B cell (primary cell): ENCODE measurements at regions not wholly inside any gene's neighbourhood (a gene's known extent, or its start where the extent isn't known, plus 50 kb on each side); places are given as distances from the start of the nearest gene placed in this dataset.
A peak's percentile ranks its signal among the peaks of the same experiment; 100 is the strongest.

Experiments
- ATAC-seq: fragments of 200-7000 bp; cut with Tn5 transposase; one replicate; pipeline ENCODE4 v1.10.0; 2021; ENCODE audit warnings: low read depth, mild to moderate bottlenecking, moderate number of reproducible peaks, moderate library complexity
- CTCF ChIA-PET: fragments of 350-600 bp; sonication (Branson Sonifier 250); formaldehyde crosslinking; loops from one replicate; lab custom pipeline; 2021; ENCODE audit warnings: antibody characterized with exemption, inconsistent platforms; lab: Charles Lee
- POLR2A ChIA-PET: fragments of 350-600 bp; sonication (Branson Sonifier 250); formaldehyde crosslinking; loops from one replicate; lab custom pipeline; 2021; ENCODE audit warnings: antibody characterized with exemption; lab: Charles Lee
- DNase-seq: peaks from one replicate; pipeline ENCODE4 v3.0.0; 2013
- H2AFZ ChIP-seq: 2 replicates; pipeline ENCODE4 v1.6.1; 2012; ENCODE audit warnings: mild to moderate bottlenecking, low read depth, low read length; ENCODE audit not compliant: insufficient read depth, poor library complexity, severe bottlenecking
- H3K27ac ChIP-seq, 2 donors: 1 replicate in 1 of 2; 2 replicates in 1 of 2; pipeline ENCODE4 v1.5.1; 2012 to 2013; ENCODE audit warnings: low read length in 2 of 2, mild to moderate bottlenecking in 2 of 2, moderate library complexity in 1 of 2
- H3K27me3 ChIP-seq, 4 experiments: fragments of 200-600 bp in 1 of 4; sonication (generic) in 1 of 4; replicated peaks in 1 of 4; 1 replicate in 2 of 4; 2 replicates in 2 of 4; pipeline versions ENCODE4 v1.6.1 to v1.7.0; 2013 to 2016; ENCODE audit warnings: low read length in 3 of 4, mild to moderate bottlenecking in 2 of 4, mixed read lengths in 1 of 4, moderate library complexity in 1 of 4; ENCODE audit not compliant: insufficient read depth in 4 of 4, control insufficient read depth in 3 of 4; ENCODE audit errors: control extremely low read depth in 1 of 4
- H3K36me3 ChIP-seq, 2 experiments: replicated peaks in 1 of 2; 1 replicate in 1 of 2; 2 replicates in 1 of 2; pipeline versions ENCODE4 v1.6.1 to v1.7.1; 2013; ENCODE audit warnings: low read length in 1 of 2; ENCODE audit not compliant: insufficient read depth in 2 of 2, control insufficient read depth in 1 of 2; ENCODE audit errors: control extremely low read depth in 1 of 2, extremely low read depth in 1 of 2
- H3K4me1 ChIP-seq, 2 donors: fragments of 200-600 bp in 1 of 2; sonication (generic) in 1 of 2; 1 replicate in 1 of 2; 2 replicates in 1 of 2; pipeline versions ENCODE4 v1.5.1 to v1.6.1; 2013 to 2017; ENCODE audit warnings: low read length in 2 of 2; ENCODE audit not compliant: control insufficient read depth in 2 of 2, insufficient read depth in 2 of 2
- H3K4me2 ChIP-seq: replicated peaks from 2 replicates; pipeline ENCODE3; 2012; ENCODE audit warnings: mild to moderate bottlenecking, low read depth, low read length; ENCODE audit not compliant: poor library complexity, severe bottlenecking
- H3K4me3 ChIP-seq, 5 experiments: fragments of 200-600 bp in 1 of 5; sonication (generic) in 1 of 5; 1 replicate in 3 of 5; 2 replicates in 2 of 5; pipeline versions ENCODE4 v1.5.1 to v1.7.0; 2011 to 2016; ENCODE audit warnings: low read length in 4 of 5, mild to moderate bottlenecking in 4 of 5, low read depth in 2 of 5, control low read depth in 1 of 5, moderate library complexity in 1 of 5; ENCODE audit not compliant: insufficient read depth in 1 of 5; ENCODE audit errors: control extremely low read depth in 1 of 5, extremely low read depth in 1 of 5
- H3K79me2 ChIP-seq: fragments of 200-600 bp; sonication (generic); one replicate; pipeline ENCODE4 v1.6.0; 2016; ENCODE audit warnings: low read length; ENCODE audit not compliant: control insufficient read depth, insufficient read depth
- H3K9ac ChIP-seq: fragments of 200-600 bp; sonication (generic); 2 replicates; pipeline ENCODE4 v1.6.1; 2017; ENCODE audit warnings: mild to moderate bottlenecking, low read length, moderate library complexity
- H3K9me3 ChIP-seq, 3 donors: one replicate each; pipeline versions ENCODE4 v1.6.1 to v1.7.1; 2013; ENCODE audit warnings: low read length in 2 of 3; ENCODE audit not compliant: control insufficient read depth in 2 of 3, insufficient read depth in 1 of 3; ENCODE audit errors: control extremely low read depth in 1 of 3
- H4K20me1 ChIP-seq: 2 replicates; pipeline ENCODE4 v1.6.0; 2012; ENCODE audit warnings: mild to moderate bottlenecking, low read length; ENCODE audit not compliant: insufficient read depth, control insufficient read depth, poor library complexity, severe bottlenecking
- H3K27ac Mint-ChIP-seq: one replicate; pipeline ENCODE4 v1.8.0; 2021; ENCODE audit warnings: mixed read lengths
- H3K27me3 Mint-ChIP-seq: one replicate; pipeline ENCODE4 v1.8.0; 2021; ENCODE audit warnings: mixed read lengths
- H3K4me1 Mint-ChIP-seq: one replicate; pipeline ENCODE4 v1.8.0; 2021; ENCODE audit warnings: mixed read lengths
- H3K4me3 Mint-ChIP-seq: one replicate; pipeline ENCODE4 v1.8.0; 2021; ENCODE audit warnings: mixed read lengths
- H3K9me3 Mint-ChIP-seq: one replicate; pipeline ENCODE4 v1.8.0; 2022; ENCODE audit warnings: mixed read lengths; ENCODE audit not compliant: insufficient read depth
- CTCF ChIP-seq: fragments of 200-600 bp; IDR thresholded peaks from one replicate; pipeline ENCODE4 v1.8.0; 2022; ENCODE audit warnings: antibody characterized with exemption, mild to moderate bottlenecking
- EZH2 ChIP-seq: IDR thresholded peaks from 2 replicates; pipeline ENCODE4 v1.6.1; 2012; ENCODE audit warnings: borderline replicate concordance, low read depth, mild to moderate bottlenecking, moderate library complexity, low read length; ENCODE audit not compliant: insufficient read depth, poor library complexity, severe bottlenecking
- WGBS: methylation state at CpG from one replicate; pipeline ENCODE4 v1.1.5; 2013; ENCODE audit warnings: missing lambda C conversion rate; ENCODE audit not compliant: insufficient coverage; 5-methylcytosine and 5-hydroxymethylcytosine counted together
- intact Hi-C: fragments of 100-400 bp; cut with micrococcal nuclease; formaldehyde crosslinking; loops from one replicate; pipeline ENCODE4 v1.10.0; 2022

GRCh38 chr2:176745543-176746200, 466.9 kb upstream of the HNRNPA3 start:
- Histone ChIP-seq H3K27ac (no peak overlapping the region), H3K79me2 (no peaks in the 10 kb centered on the region), H3K4me2 (no peak overlapping the region), H3K36me3 (no peaks in the 10 kb centered on the region), H3K4me1 (peaks cover 0 to 11% of the 10 kb centered on the region in 2 donors), H3K27me3 (peaks cover 0 to 2% (median 0%) of the 10 kb centered on the region in 4 experiments), H3K4me3 (no peak overlapping the region), H3K9me3 (no peaks in the 10 kb centered on the region), H3K9ac (no peak overlapping the region), H4K20me1 (no peaks in the 10 kb centered on the region), H2AFZ (no peak overlapping the region)
- Mint-ChIP-seq H3K27me3 (peaks cover 11% of the 10 kb centered on the region), H3K4me1 (peaks cover 6% of the 10 kb centered on the region), H3K27ac (no peak overlapping the region), H3K4me3 (peak overlapping the region; percentile 14), H3K9me3 (no peaks in the 10 kb centered on the region)
- TF ChIP-seq EZH2 = no peak
- TF ChIP-seq CTCF = no peak
- ATAC-seq (no peak), DNase-seq (no peak)
- intact Hi-C loops = no loop called here
- WGBS = 60% methylated on average over 1 of the region's 8 CpGs
- ChIA-PET CTCF (interaction anchor here (0.9 kb wide), 1 partner anchor 69 kb away, joined by 3 read pairs; no protein-coding TSS in a partner anchor), POLR2A (no interaction called here)

- Histone ChIP-seq H3K4me1 (peaks cover 0 to 11% of the 10 kb centered on the region in 2 donors), H3K4me2 (no peak overlapping the region), H3K27me3 (peaks cover 0 to under 1% (median 0%) of the 10 kb centered on the region in 4 experiments), H3K27ac (no peak overlapping the region), H4K20me1 (no peaks in the 10 kb centered on the region), H3K36me3 (no peaks in the 10 kb centered on the region), H3K9ac (no peak overlapping the region), H3K79me2 (no peaks in the 10 kb centered on the region), H2AFZ (no peak overlapping the region), H3K9me3 (no peaks in the 10 kb centered on the region), H3K4me3 (no peak overlapping the region)
- Mint-ChIP-seq H3K4me1 (peaks cover 6% of the 10 kb centered on the region), H3K4me3 (no peak overlapping the region), H3K27ac (no peak overlapping the region), H3K9me3 (no peaks in the 10 kb centered on the region), H3K27me3 (peaks cover 6% of the 10 kb centered on the region)
- CTCF ChIA-PET = interaction anchor here (0.9 kb wide), 1 partner anchor 68 kb away, joined by 3 read pairs; no protein-coding TSS in a partner anchor
- ATAC-seq (no peak), DNase-seq (no peak)
- WGBS = 84% methylated on average over 2 of the region's 7 CpGs
- intact Hi-C loops = no loop called here
- no peak for TF ChIP-seq EZH2
- no peak for TF ChIP-seq CTCF
- POLR2A ChIA-PET = no interaction called here
Measured at GRCh38 chr2:176746411-176746810, 466.2 kb upstream of the HNRNPA3 start.
